GM23338 (cell line): ENCODE measurements at regions not wholly inside any gene's neighbourhood (a gene's known extent, or its start where the extent isn't known, plus 50 kb on each side); places are given as distances from the start of the nearest gene placed in this dataset.

Experiments
- ATAC-seq: fragments of 200-7000 bp; cut with Tn5 transposase; 3 replicates; pipeline ENCODE4 v1.9.1; 2020
- DNase-seq: peaks from one replicate; pipeline ENCODE4 v3.0.0-alpha.2; 2015; ENCODE audit warnings: low spot score
- H2AFZ ChIP-seq: fragments of 200-600 bp; sonication (generic); 2 replicates; pipeline ENCODE4 v1.8.0; 2016; ENCODE audit warnings: antibody characterized with exemption, mild to moderate bottlenecking, moderate library complexity
- H3F3A ChIP-seq: fragments of 200-600 bp; sonication (generic); replicated peaks from 2 replicates; pipeline ENCODE4 v1.8.0; 2017; ENCODE audit warnings: antibody characterized with exemption, mixed run types, low read depth
- H3K27ac ChIP-seq: fragments of 200-600 bp; sonication (generic); 2 replicates; pipeline ENCODE4 v1.6.1; 2016; ENCODE audit warnings: low read depth
- H3K27me3 ChIP-seq: fragments of 200-600 bp; sonication (generic); 2 replicates; pipeline ENCODE4 v1.8.0; 2016; ENCODE audit warnings: mild to moderate bottlenecking, mixed run types, moderate library complexity; ENCODE audit not compliant: insufficient read depth
- H3K36me3 ChIP-seq: fragments of 200-600 bp; sonication (generic); 2 replicates; pipeline ENCODE4 v1.8.0; 2016; ENCODE audit warnings: mild to moderate bottlenecking; ENCODE audit not compliant: insufficient read depth
- H3K4me1 ChIP-seq: fragments of 200-600 bp; sonication (generic); 2 replicates; pipeline ENCODE4 v1.8.0; 2016; ENCODE audit warnings: mild to moderate bottlenecking, moderate library complexity; ENCODE audit not compliant: insufficient read depth
- H3K4me2 ChIP-seq: fragments of 200-600 bp; sonication (generic); 2 replicates; pipeline ENCODE4 v1.7.1; 2017; ENCODE audit warnings: mixed run types
- H3K4me3 ChIP-seq: fragments of 200-600 bp; sonication (generic); 2 replicates; pipeline ENCODE4 v1.6.1; 2016; ENCODE audit warnings: mixed run types
- H3K79me2 ChIP-seq: fragments of 200-600 bp; sonication (generic); replicated peaks from 2 replicates; pipeline ENCODE4 v1.8.0; 2017; ENCODE audit warnings: mild to moderate bottlenecking; ENCODE audit not compliant: insufficient read depth
- H3K9me2 ChIP-seq: fragments of 200-600 bp; sonication (generic); 2 replicates; pipeline ENCODE4 v1.8.0; 2017; ENCODE audit not compliant: insufficient read depth
- H4K20me1 ChIP-seq: fragments of 200-600 bp; sonication (generic); replicated peaks from 2 replicates; pipeline ENCODE4 v1.8.0; 2017; ENCODE audit warnings: mild to moderate bottlenecking; ENCODE audit not compliant: insufficient read depth
- H3K27ac Mint-ChIP-seq: 2 replicates; pipeline ENCODE4 v1.8.0; 2020; ENCODE audit warnings: inconsistent platforms, mild to moderate bottlenecking, moderate library complexity, mixed read lengths
- H3K27me3 Mint-ChIP-seq: 3 replicates; pipeline ENCODE4 v1.8.0; 2022; ENCODE audit warnings: low read depth, mild to moderate bottlenecking, moderate library complexity, mixed read lengths, inconsistent platforms; ENCODE audit not compliant: insufficient read depth, poor library complexity
- H3K36me3 Mint-ChIP-seq: 3 replicates; pipeline ENCODE4 v1.8.0; 2021; ENCODE audit warnings: low read depth, mild to moderate bottlenecking, inconsistent platforms, moderate library complexity, mixed read lengths
- H3K4me1 Mint-ChIP-seq: 3 replicates; pipeline ENCODE4 v1.8.0; 2020; ENCODE audit warnings: mild to moderate bottlenecking, inconsistent platforms, mixed read lengths
- H3K4me3 Mint-ChIP-seq: 3 replicates; pipeline ENCODE4 v1.8.0; 2021; ENCODE audit warnings: moderate library complexity, mild to moderate bottlenecking, inconsistent platforms, mixed read lengths
- H3K9me3 Mint-ChIP-seq: 3 replicates; pipeline ENCODE4 v1.8.0; 2020; ENCODE audit warnings: moderate library complexity, mild to moderate bottlenecking, inconsistent platforms, mixed read lengths
- EZH2 ChIP-seq: fragments of 200-600 bp; sonication (generic); IDR thresholded peaks from one replicate; pipeline ENCODE4 v1.8.0; 2017; ENCODE audit warnings: antibody characterized with exemption, mild to moderate bottlenecking, low read depth; ENCODE audit not compliant: unreplicated experiment
- REST ChIP-seq: IDR thresholded peaks from one replicate; pipeline ENCODE4 v1.6.1; 2018; ENCODE audit warnings: antibody characterized with exemption; ENCODE audit not compliant: unreplicated experiment
- STAT1 ChIP-seq: IDR thresholded peaks from one replicate; pipeline ENCODE4 v1.6.1; 2016; ENCODE audit warnings: antibody characterized with exemption; ENCODE audit not compliant: unreplicated experiment
- ZNF462 ChIP-seq: fragments of 250-450 bp; sonication (Bioruptor Pico); IDR thresholded peaks from 2 replicates; pipeline ENCODE4 v1.5.0; 2020; ENCODE audit warnings: mild to moderate bottlenecking, moderate library complexity

GRCh38 chr2:41061356-41061755 lies 609.5 kb upstream of the SLC8A1 start:
- no peak for ATAC-seq
- 0 out of 3 replicates have a peak, but pooled peaks cover under 1% of the 10 kb centered on the region for H3K9me3 Mint-ChIP-seq
- H3F3A ChIP-seq, result no peaks in the 10 kb centered on the region
- H3K4me3 ChIP-seq, result no peak overlapping the region
- H3K4me3 Mint-ChIP-seq, result no peak overlapping the region
- H2AFZ ChIP-seq, result no peak overlapping the region
- H3K9me2 ChIP-seq, result no peaks in the 10 kb centered on the region; the same call in 1 of the 2 replicates
- TF ChIP-seq ZNF462 (CRISPR knock-in tag) (no peak), EZH2 (no peak), REST (no peak), STAT1 (no peak)
- peaks cover 12% of the 10 kb centered on the region for H3K4me1 ChIP-seq
- H3K4me1 Mint-ChIP-seq, result peaks cover 18% of the 10 kb centered on the region; the same call in 2 of the 3 replicates
- DNase-seq, result no peak
- no peaks in the 10 kb centered on the region for H3K27me3 Mint-ChIP-seq
- no peaks in the 10 kb centered on the region for H3K79me2 ChIP-seq
- no peaks in the 10 kb centered on the region for H3K36me3 ChIP-seq
- no peak overlapping the region for H3K27ac ChIP-seq
- no peak overlapping the region for H3K27ac Mint-ChIP-seq
- no peaks in the 10 kb centered on the region for H4K20me1 ChIP-seq
- H3K36me3 Mint-ChIP-seq, result no peaks in the 10 kb centered on the region
- H3K4me2 ChIP-seq, result no peak overlapping the region
- H3K27me3 ChIP-seq, result no peaks in the 10 kb centered on the region
